Fibroblast of skin of left quadriceps (primary cell): ENCODE measurements at regions not wholly inside any gene's neighbourhood (a gene's known extent, or its start where the extent isn't known, plus 50 kb on each side); places are given as distances from the start of the nearest gene placed in this dataset.
"Not testable (repeated sequence)": the region's sequence is repeated elsewhere in the genome, so short reads cannot be mapped to it uniquely, and the experiment has no call there.

Source experiments
- DNase-seq, 2 experiments: peaks; one replicate each; pipeline ENCODE4 v3.0.0-alpha.2; 2013; ENCODE audit warnings: low read depth in 2 of 2

DNA sequence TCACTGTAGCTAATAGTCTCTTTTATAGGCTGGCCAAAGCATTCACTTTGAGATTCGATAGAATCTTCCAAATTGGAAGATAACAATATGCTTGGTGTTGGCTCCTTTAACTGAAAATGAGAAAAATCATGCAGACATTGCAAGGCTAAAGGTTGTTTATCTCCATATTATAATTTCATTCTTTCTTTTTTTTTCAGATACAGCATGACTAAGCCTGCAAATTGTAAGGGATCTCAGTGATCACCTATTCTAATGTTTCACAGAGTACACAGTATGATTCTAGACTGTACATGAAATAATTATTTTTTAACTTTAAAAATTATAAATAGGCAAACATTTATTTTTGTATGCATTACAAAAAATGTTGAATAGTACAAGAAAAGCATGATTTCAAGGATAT is 451.7 kb upstream of the DDI1 start:
- DNase-seq = no peak

DNA sequence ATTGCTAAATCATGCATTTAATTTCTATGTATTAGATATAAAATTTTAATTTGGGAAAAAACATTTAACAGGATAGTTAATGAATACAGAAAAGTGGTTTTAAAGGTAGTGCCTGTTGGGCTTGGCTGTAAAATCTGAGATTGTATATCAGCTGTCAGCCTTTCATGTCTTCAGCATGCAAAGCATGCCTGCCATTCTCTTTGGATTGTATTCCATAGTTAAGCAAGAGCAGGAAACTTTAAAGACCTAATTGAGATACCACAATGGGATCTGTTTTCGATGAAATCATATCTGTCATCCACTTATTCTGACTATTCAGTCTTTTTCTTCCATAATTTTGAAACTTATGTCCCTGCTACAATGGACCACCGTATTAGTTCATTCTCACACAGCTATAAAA is 451.0 kb upstream of the DDI1 start:
- no peak for DNase-seq

DNA sequence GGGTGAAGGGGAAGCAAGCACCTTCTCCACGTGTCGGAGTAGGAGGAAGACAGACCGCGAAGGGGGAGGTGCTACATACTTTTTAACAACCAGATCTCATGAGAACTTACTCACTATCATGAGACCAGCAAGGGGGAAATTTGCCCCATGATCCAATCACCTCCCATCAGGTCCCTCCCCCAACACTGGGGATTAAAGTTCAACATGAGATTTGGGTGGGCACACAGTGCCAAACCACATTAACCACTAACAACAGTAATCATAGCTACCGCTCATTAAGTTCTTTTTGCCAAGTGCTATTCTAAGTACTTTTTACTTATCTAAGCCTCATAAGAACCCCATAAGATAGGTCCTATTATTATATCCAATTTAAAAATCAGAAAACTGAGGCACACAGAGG is 450.5 kb upstream of the DDI1 start:
- DNase-seq = no peak

DNA sequence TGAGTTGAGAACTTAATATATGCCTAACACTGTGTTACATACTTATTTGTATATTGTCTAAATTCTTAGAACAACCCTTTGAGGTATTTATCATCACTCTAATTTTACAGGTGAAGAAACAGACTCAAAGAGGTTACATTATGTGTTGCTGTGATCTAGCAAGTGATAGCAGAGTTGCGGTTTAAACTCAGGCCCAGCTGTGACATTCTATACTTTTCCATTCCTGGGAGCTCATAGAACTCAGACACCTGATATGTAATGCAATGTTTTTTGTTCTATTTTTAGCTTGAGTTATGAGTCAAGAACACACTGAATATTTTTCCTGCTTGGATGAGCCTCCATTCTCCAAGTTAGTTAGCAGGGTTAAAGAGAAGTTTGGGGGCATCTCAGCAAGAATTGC is 449.7 kb upstream of the DDI1 start:
- no peak for DNase-seq

DNA sequence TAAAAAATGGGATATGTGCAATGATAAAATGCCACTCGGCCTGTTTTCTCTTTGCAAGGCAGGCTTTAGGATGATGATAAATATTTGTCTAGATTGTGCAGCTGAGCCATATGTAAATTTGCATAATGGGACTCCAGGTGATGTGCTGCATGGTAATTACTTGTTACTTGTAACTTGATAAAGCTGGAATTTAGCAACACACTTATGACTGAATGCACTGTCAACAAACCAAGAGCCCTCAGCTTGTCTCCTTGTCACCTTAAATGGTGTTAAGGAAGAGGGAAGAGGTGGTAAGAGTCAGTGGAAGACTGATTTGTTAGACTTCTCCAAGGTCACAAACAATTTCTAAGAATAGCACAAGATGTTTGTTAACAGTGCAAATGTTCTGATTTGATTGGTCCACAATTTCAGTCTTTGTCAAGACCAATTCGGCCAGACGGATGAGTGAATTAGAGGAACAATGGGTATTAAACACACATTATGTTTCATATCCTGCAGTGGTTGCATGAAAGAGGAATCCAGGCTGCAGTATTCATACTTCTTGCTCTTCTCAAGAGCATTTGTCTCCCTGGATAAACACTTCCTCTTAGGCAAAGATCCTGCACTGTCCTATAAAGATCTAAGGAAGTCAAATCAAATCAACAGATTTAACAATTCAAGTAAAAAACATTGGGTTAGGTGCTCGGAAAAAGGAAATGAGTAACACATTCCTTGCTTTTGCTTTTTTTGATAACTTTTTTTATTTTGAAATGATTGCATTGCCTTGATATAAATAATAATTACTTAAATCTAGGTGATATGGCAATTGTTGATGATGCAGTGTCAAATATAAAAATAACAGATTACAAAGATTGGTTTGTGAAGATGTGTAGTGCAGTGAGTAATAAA is 448.3 kb upstream of the DDI1 start:
- DNase-seq = no peak

DNA sequence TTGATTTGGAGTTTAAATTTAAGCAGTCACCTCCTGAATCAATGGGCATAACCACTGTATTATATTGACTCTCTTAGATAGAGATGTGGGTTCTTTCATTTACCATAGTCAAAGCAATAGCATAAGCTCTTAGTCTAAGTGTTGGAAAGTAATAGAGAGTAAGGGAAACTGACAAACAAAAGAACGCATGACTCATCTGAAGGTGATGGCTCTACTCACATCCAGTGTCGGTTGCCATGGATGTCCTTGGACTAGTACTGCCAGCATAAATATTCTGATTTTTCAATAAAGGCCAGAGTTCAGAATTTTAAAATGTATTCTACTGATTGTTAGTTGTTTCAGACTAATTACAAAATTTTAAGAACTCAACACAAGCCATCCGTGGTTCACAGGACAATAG is 444.9 kb upstream of the DDI1 start:
- no peak for DNase-seq

DNA sequence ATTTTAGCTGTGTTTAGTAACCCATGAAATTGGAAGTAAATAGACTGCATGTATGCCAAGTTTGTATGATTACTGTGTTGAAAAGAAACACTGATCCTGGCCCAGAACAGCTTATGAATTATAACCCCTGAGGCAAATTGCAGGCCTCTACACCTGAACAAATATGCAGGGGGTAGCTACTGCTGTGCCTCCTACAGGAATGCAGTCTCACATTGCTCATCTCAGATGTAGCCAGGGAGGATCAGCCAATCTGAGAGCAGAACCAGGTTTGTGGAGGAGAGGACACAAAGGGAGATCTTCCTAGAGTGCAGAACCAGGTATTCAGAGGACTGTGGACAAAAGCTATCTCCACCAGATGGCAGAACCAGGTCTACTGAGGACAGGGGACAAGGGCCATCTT is 442.2 kb upstream of the DDI1 start:
- no peak for DNase-seq

DNA sequence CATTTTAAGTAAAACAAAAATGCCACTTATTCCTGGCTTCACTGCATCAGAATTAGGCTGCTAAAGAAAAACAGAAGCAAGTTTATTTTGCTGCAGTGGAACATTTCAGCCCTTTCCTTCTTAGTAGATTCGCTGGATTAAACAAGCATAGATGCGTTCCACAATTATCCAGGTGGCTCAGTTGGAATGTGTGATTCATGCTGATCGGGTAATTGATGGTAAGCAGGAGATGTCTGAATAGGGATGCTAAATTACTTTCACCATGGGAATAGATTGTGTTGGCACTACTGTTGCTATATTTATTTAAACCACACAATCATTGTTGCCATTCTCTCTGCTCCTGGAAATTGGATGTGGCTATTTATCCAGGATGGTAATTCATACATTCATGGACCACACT is 440.1 kb upstream of the DDI1 start:
- no peak for DNase-seq

DNA sequence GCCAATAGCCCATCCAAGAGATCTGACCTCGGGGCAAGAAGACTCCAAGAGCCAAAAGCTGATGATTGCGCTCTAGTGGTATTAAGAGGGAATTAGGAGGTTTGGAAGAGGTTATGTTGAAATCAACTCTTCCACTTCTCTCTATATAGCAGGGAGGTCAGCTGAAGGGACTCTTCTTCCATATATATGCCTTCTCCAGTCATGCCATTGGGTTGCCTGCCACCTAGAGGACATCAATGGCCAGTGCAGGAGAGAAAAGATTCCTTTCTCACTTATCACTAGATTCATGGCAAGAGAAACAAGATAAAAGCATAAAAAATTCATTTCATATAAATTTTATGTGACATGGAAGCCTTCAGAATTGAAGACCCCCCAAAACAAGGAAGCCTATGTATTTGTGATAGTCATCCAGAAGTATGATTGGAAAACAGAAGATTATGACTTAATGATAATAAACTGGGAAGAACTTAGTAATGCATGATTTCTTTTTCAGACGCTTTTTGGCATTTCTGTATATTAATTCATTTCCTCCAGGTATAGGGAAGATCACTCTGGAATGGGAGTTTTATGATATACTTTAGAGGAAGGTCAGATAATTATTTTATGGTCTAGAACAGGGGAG is 435.1 kb upstream of the DDI1 start:
- peak; percentile 61 to 63 for DNase-seq

DNA sequence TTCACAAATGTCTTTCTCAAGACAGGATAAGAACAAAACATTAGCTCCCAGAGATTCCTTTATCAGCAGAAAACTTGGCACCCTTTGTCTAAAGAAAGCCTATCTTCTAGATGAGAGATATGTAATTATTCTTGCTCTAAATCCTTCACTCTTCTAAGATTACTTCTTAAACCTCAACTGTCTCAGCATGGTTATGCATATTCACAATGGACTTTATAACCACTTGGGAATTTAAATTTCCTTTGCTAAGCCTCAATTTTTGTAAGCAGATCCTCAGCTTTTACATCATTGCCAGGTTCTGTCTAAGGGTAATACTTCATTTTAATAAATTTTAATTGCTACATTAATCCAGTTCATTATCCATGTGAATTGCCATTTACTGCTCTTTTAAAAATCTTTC is 433.6 kb upstream of the DDI1 start:
- DNase-seq = no peak

DNA sequence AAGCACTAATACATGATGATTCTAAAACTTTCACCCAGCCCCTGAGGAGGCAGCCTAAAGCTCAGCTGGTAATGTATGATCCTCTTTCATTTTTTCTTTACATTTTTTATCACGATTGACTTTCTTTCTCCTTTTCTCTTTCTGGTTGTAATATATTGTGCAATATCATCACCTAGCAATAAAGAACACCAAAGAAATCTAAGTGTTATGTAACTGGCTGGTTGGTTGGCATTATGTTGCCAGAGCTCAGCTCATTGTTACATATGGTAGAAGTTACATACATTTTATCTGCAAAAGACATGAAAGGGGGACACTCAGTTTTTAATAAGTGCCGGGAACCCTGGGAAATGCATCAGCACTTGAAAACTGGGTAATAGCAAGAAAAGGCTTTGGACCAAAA is 432.1 kb upstream of the DDI1 start:
- no peak for DNase-seq

DNA sequence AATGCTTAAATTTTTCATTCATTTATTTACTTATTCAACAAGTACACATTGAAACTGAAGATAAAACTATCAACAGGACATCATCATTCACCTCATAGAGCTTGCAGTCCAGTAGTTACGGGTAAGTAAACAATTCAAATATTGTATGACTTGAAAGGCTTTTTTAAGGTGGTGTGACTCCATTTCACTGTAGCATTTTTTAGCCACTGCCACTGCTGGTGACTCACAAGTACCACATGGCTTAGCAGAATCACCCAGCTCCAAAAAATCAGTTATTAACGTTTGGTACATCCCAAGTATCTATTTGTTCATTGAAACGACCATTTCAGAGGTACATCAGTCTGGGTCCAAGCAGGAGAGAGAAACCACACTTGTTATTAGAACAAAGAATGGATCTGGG is 427.9 kb upstream of the DDI1 start:
- no peak for DNase-seq

DNA sequence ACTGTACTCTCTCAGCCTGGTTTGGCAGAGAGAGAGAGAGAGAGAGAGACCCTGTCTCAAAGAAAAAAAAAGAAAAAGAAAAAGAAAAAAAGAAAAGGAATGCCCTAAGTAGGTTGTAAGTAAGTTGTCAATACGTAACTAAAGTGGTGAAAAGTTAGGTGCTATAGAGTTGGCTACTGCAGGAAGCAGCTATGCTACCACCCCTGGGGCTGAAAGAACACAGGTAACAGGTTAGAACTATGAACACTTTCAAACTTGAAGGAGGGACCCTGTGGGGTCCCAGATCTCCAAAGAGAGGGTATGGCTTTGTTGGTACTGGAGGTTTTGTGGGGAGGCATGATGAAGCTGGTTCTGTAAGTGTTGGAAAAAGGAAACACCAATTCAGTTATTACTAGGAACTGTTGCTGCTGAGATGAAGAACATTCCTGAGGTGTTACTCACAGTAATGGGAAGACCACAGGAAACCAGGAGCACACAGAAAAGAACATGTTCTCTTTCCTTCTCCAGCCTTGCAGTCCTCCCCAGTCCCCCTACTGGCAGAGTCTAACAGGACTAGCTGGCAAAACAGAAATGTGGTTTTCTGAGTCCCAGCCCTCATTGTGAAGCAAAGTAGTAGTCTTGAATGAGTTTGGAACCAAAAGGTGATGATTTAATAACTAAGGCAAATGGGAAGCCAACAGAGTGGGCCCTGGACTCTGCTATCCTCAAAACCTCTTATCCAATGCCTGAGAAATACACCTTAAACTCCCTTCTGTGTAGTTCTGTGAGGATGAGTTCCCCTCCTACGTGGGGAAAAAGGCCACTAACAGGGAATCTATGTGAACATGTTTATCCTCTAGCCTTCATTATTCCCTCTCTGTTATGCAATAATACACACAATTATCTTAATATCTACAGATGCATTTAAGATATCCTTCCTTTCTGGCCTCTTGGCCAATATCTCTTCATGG is 427.0 kb upstream of the DDI1 start:
- peak; percentile 88 to 89 for DNase-seq

DNA sequence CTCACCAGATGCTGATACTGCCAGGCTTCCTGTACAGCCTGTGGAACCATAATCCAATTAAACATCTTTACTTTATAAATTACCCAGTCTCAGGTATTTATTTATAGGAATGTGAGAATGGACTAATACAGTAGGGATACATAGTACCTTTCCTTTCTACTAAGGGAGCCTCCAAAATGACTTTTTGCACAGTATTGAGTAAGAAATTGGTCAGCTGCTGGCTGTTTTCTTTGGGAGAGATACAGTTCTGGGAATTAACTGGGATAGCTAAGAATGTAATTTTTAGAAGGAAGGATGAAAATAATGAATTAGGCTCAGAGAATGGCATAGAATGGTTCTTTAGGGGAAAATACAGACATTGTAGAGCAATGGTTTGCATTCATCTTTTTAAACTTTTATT is 426.0 kb upstream of the DDI1 start:
- DNase-seq = no peak

DNA sequence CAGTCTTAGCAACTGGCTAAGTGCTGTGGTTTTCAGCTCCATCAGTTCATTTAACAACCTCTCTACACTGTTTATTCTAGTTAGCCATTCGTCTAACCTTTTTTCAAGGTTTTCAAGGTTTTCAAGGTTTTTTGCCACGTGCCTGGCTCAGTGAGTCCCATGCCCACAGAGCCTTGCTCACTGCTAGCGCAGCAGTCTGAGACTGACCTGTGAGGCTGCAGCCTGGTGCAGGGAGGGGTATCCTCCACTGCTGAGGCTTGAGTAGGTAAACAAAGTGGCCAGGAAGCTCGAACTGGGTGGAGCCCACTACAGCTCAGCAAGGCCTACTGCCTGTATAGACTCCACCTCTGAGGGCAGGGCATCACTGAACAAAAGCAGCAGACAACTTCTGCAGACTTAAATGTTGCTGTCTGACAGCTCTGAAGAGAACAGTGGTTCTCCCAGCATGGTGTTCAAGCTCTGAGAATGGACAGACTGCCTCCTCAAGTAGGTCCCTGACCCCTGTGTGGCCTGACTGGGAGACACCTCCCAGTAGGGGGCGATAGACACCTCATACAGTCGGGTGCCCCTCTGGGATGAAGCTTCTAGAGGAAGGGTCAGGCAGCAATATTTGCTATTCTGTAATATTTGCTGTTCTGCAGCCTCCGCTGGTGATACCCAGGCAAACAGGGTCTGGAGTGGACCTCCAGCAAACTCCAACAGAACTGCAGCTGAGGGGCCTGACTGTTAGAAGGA is 424.7 kb upstream of the DDI1 start:
- DNase-seq = not testable (repeated sequence)

DNA sequence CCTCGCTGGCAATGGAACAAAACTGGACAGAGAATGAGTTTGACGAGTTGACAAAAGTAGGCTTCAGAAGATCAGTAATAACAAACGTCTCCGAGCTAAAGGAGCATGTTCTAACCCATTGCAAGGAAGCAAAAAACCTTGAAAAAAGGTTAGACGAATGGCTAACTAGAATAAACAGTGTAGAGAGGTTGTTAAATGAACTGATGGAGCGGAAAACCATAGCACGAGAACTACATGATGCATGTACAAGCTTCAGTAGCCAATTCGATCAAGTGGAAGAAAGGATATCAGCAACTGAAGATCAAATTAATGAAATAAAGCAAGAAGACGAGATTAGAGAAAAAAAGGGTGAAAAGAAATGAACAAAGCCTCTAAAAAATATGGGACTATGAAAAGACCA is 424.0 kb upstream of the DDI1 start:
- DNase-seq = not testable (repeated sequence)

DNA sequence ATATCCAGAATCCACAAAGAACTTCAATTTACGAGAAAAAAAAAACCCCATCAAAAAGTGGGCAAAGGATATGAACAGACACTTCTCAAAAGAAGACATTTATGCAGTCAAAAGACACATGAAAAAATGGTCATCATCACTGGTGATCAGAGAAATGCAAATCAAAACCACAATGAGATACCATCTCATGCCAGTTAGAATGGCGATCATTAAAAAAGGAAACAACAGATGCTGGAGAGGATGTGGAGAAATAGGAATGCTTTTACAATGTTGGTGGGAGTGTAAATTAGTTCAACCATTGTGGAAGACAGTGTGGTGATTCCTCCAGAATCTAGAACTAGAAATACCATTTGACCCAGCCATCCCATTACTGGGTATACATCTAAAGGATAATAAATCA is 419.9 kb upstream of the DDI1 start:
- not testable (repeated sequence) for DNase-seq

DNA sequence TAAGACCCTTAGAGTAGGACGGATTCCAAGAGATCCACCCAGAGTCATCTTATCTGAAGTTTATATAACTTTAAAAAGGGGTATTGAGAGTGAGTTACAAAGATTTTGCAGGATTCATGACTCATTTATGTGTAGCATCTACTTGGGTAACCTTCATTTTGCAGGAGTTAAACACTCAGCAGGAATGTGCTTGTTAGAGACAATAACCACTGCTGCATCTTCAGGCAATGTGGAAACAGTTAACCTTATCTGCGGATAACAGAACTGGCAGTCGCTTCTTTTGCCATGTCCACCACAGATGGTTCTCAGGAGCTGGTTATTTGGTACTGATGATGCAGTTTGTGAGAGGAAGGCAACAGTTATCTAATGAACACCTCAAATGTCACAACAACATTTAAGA is 417.9 kb upstream of the DDI1 start:
- peak; percentile 54 to 55 for DNase-seq

DNA sequence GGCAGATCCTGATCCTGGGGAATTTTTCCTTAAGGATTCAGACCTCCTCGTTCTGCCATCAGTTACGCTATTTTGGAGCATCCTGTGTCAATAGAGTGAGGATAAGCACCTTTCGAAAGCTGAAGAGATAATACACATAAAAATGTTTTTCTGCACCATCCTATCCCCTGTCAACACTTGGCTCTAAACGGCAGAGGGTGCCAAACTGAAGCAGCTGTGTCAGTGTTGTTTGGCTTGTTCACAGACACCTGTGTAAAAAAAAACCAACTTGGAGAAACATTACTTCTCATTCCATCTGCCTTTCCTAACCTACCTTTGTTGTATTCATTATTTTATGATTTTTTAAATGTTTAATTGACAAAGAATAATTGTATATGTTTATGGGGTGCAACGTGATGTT is 417.0 kb upstream of the DDI1 start:
- DNase-seq = no peak

DNA sequence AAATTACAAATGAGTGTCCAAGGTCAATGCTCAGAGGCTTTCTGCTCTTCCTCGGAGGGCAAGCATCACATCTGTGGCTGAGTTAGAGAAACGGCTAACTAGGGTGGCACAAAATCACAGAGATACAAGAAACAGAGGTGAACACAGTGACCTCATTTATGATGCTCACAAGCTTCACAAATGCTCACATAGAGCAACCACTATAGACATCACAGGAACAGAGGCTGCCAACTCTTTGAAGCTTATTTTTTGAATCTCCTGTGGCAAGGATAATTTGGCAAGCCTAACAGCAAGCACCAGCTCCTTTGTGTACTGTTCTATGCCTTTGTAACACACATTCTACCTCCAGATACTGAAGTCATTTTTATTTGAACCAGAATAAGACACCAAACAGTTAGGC is 416.5 kb upstream of the DDI1 start:
- no peak for DNase-seq

DNA sequence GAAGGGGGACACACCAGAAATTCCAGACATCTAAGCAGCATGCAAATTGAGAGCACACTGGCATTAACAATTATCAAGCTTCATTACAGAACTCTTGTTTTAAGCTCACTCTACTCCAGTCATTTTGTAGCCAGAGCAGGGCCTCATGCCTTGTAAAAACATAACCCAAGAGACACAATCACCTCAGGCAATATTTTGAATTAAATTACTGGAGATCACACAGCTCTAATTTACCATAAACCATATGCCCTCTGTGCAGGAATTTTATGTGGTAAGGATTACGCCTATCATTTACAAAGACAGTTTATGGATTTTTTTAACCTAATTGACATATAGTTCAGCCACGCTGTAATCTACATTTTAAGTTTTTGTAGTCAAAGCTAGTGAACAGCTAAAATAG is 414.1 kb upstream of the DDI1 start:
- DNase-seq = no peak

DNA sequence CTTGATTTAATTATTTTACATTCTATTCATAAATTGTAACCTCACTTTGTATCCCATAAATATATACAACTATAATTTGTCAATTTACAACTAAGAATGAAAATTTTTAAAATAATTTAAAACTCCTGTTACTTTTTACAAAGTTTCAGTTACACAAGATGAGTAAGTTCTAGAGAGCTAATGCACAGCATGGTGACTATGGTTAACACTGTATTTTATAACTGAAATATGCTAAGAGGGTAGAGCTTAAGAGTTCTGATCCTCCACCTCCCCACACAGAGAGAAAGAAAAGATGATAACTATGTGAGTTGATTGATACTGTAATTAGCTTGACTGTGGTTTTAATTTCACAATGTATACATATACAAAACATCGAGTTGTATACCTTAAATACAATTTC is 412.5 kb upstream of the DDI1 start:
- DNase-seq = no peak
